ENCODE measurements at regions not wholly inside any gene's neighbourhood (a gene's known extent, or its start where the extent isn't known, plus 50 kb on each side); places are given as distances from the start of the nearest gene placed in this dataset.

GRCh38 chr9:82192211-82192610 lies 203.6 kb downstream of the SPATA31D1 start:
- no peak for TF ChIP-seq CTCF (IDR thresholded peaks at IDR 0.05; ENCODE audit: low read depth, low read length)
- in situ Hi-C loops (cut with HindIII; ENCODE audit: low sequenced_read_pairs) = no loop called here
- no peak for DNase-seq (ENCODE audit: low read depth, low spot score)
- no peak overlapping the region for H3K4me3 ChIP-seq (ENCODE audit: low read depth, low read length)

- DNase-seq (ENCODE audit: low read depth, low spot score) = no peak
- TF ChIP-seq CTCF (IDR thresholded peaks at IDR 0.05; ENCODE audit: low read depth, low read length) = no peak
- in situ Hi-C loops (cut with HindIII; ENCODE audit: low sequenced_read_pairs) = no loop called here
- no peak overlapping the region for H3K4me3 ChIP-seq (ENCODE audit: low read depth, low read length)
Observed at GRCh38 chr9:82196622-82197441, 208.3 kb downstream of the SPATA31D1 start.

GRCh38 chr9:82201196-82201595 lies 212.6 kb downstream of the SPATA31D1 start:
- in situ Hi-C loops (cut with HindIII; ENCODE audit: low sequenced_read_pairs) = no loop called here
- no peak overlapping the region for H3K4me3 ChIP-seq (ENCODE audit: low read depth, low read length)
- DNase-seq (ENCODE audit: low read depth, low spot score) = no peak
- TF ChIP-seq CTCF (IDR thresholded peaks at IDR 0.05; ENCODE audit: low read depth, low read length) = no peak

GRCh38 chr9:82202808-82203207 lies 214.2 kb downstream of the SPATA31D1 start:
- in situ Hi-C loops (cut with HindIII; ENCODE audit: low sequenced_read_pairs) = no loop called here
- peak; percentile 28 for DNase-seq (ENCODE audit: low read depth, low spot score)

GRCh38 chr9:82206490-82206889 lies 217.9 kb downstream of the SPATA31D1 start:
- in situ Hi-C loops (cut with HindIII; ENCODE audit: low sequenced_read_pairs) = no loop called here
- no peak for TF ChIP-seq CTCF (IDR thresholded peaks at IDR 0.05; ENCODE audit: low read depth, low read length)
- no peak overlapping the region for H3K4me3 ChIP-seq (ENCODE audit: low read depth, low read length)
- no peak for DNase-seq (ENCODE audit: low read depth, low spot score)

More at GRCh38 chr9:82202808-82203207, 214.2 kb downstream of the SPATA31D1 start:
- no peak overlapping the region for H3K4me3 ChIP-seq (ENCODE audit: low read depth, low read length)
- no peak for TF ChIP-seq CTCF (IDR thresholded peaks at IDR 0.05; ENCODE audit: low read depth, low read length)

- in situ Hi-C loops (cut with HindIII; ENCODE audit: low sequenced_read_pairs) = no loop called here
- no peak for TF ChIP-seq CTCF (IDR thresholded peaks at IDR 0.05; ENCODE audit: low read depth, low read length)
- no peak for DNase-seq (ENCODE audit: low read depth, low spot score)
- H3K4me3 ChIP-seq (ENCODE audit: low read depth, low read length) = no peak overlapping the region
Observed at GRCh38 chr9:82206946-82207345, 218.4 kb downstream of the SPATA31D1 start.

Data from astrocyte of the spinal cord (primary cell).